NCI-H526 (cell line): ENCODE measurements at regions not wholly inside any gene's neighbourhood (a gene's known extent, or its start where the extent isn't known, plus 50 kb on each side); places are given as distances from the start of the nearest gene placed in this dataset.

Experiments
- DNase-seq, 2 experiments: peaks; one replicate each; lab custom pipeline; 2025; lab: John Stamatoyannopoulos, UW

- DNase-seq = no peak
Observed at GRCh38 chr16:26651884-26652283, 414.8 kb upstream of the C16orf82 start.

- no peak for DNase-seq
Observed at GRCh38 chr16:26658486-26658885, 408.2 kb upstream of the C16orf82 start.

- no peak for DNase-seq
Observed at GRCh38 chr16:26658915-26659314, 407.8 kb upstream of the C16orf82 start.

GRCh38 chr16:26664086-26664485 lies 402.6 kb upstream of the C16orf82 start:
- DNase-seq = no peak

- peak; percentile 58 to 87 for DNase-seq
Observed at GRCh38 chr16:26665166-26665939, 401.4 kb upstream of the C16orf82 start.

- DNase-seq = no peak
Observed at GRCh38 chr16:26666486-26666885, 400.2 kb upstream of the C16orf82 start.

- DNase-seq = no peak
Observed at GRCh38 chr16:26667307-26667706, 399.4 kb upstream of the C16orf82 start.

GRCh38 chr16:26668026-26668425 lies 398.7 kb upstream of the C16orf82 start:
- DNase-seq = no peak

- DNase-seq = peak; percentile 14 to 17
Observed at GRCh38 chr16:26672206-26672605, 394.5 kb upstream of the C16orf82 start.

GRCh38 chr16:26673011-26673410 lies 393.7 kb upstream of the C16orf82 start:
- DNase-seq = no peak

- no peak for DNase-seq
Observed at GRCh38 chr16:26680671-26681070, 386.1 kb upstream of the C16orf82 start.

GRCh38 chr16:26688105-26688504 lies 378.6 kb upstream of the C16orf82 start:
- no peak for DNase-seq

GRCh38 chr16:26688699-26689098 lies 378.0 kb upstream of the C16orf82 start:
- DNase-seq = no peak

- no peak for DNase-seq
Observed at GRCh38 chr16:26692658-26693057, 374.1 kb upstream of the C16orf82 start.

GRCh38 chr16:26697807-26698206 lies 368.9 kb upstream of the C16orf82 start:
- DNase-seq = no peak

- no peak for DNase-seq
Observed at GRCh38 chr16:26700250-26700649, 366.5 kb upstream of the C16orf82 start.

- no peak for DNase-seq
Observed at GRCh38 chr16:26701243-26701886, 365.4 kb upstream of the C16orf82 start.

GRCh38 chr16:26705346-26705745 lies 361.4 kb upstream of the C16orf82 start:
- no peak for DNase-seq

GRCh38 chr16:26708428-26708827 lies 358.3 kb upstream of the C16orf82 start:
- no peak for DNase-seq

- DNase-seq = peak; percentile 38 to 48
Observed at GRCh38 chr16:26709175-26709574, 357.6 kb upstream of the C16orf82 start.

- DNase-seq = no peak
Observed at GRCh38 chr16:26709754-26710153, 357.0 kb upstream of the C16orf82 start.

GRCh38 chr16:26710450-26710849 lies 356.3 kb upstream of the C16orf82 start:
- DNase-seq = no peak

- DNase-seq = no peak
Observed at GRCh38 chr16:26712876-26713275, 353.9 kb upstream of the C16orf82 start.

- no peak for DNase-seq
Observed at GRCh38 chr16:26715969-26716368, 350.8 kb upstream of the C16orf82 start.
